ENCODE measurements at regions not wholly inside any gene's neighbourhood (a gene's known extent, or its start where the extent isn't known, plus 50 kb on each side); places are given as distances from the start of the nearest gene placed in this dataset.

DNA sequence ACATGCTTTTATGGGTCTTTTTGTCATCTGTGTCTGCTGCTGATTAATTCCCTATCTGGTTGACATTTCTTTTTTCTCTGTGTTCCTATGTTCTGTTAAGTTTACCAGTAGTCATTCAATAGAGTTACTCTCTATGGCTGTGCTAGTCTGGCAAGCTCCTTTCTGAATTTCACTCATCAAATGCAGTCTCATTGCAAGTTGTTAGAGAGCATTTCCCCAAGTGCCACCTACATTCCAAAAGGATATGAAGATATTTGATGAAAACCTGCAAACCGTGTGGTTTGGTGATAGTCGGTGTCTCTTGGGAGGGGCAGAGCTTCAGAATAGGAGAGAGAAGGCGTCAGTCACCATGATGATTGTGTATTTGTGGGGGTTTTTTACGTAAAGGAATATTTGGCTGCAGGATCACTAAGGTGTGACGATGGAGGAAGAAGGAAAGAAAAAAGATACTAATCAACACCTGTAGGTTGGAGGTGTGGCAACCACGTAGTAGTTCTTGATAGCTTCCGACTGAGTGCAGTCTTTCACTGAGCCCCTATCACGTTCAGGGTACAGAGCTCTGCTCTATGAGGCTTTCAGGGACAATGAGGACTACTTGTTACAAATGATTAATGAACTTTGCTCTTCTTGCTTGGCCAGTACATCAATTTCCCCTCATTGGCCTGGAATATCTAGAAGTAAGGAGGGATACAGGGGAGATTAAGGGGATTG, 73.1 kb upstream of the TNFAIP3 start:
- TF ChIP-seq JUN (IDR thresholded peaks at IDR 0.05; ENCODE audit: low read depth, low read length) = no peak
- TF ChIP-seq, protein P1, sequence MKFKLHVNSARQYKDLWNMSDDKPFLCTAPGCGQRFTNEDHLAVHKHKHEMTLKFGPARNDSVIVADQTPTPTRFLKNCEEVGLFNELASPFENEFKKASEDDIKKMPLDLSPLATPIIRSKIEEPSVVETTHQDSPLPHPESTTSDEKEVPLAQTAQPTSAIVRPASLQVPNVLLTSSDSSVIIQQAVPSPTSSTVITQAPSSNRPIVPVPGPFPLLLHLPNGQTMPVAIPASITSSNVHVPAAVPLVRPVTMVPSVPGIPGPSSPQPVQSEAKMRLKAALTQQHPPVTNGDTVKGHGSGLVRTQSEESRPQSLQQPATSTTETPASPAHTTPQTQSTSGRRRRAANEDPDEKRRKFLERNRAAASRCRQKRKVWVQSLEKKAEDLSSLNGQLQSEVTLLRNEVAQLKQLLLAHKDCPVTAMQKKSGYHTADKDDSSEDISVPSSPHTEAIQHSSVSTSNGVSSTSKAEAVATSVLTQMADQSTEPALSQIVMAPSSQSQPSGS (IDR thresholded peaks at IDR 0.05; ENCODE audit: low read length) = no peak
- TF ChIP-seq, protein P2, sequence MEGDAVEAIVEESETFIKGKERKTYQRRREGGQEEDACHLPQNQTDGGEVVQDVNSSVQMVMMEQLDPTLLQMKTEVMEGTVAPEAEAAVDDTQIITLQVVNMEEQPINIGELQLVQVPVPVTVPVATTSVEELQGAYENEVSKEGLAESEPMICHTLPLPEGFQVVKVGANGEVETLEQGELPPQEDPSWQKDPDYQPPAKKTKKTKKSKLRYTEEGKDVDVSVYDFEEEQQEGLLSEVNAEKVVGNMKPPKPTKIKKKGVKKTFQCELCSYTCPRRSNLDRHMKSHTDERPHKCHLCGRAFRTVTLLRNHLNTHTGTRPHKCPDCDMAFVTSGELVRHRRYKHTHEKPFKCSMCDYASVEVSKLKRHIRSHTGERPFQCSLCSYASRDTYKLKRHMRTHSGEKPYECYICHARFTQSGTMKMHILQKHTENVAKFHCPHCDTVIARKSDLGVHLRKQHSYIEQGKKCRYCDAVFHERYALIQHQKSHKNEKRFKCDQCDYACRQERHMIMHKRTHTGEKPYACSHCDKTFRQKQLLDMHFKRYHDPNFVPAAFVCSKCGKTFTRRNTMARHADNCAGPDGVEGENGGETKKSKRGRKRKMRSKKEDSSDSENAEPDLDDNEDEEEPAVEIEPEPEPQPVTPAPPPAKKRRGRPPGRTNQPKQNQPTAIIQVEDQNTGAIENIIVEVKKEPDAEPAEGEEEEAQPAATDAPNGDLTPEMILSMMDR (IDR thresholded peaks at IDR 0.05; ENCODE audit: control extremely low read depth in 1 of 3, insufficient read depth in 1 of 3, low read depth in 1 of 3, low read length in 3 of 3) = no peak
- no peak for TF ChIP-seq USF2 (IDR thresholded peaks at IDR 0.05; ENCODE audit: low read length)
- no peak for TF ChIP-seq POLR2A (IDR thresholded peaks at IDR 0.05; ENCODE audit: control extremely low read depth in 1 of 2, low read depth in 2 of 2, low read length in 2 of 2)

Measured in H1 (cell line).